ENCODE measurements at regions not wholly inside any gene's neighbourhood (a gene's known extent, or its start where the extent isn't known, plus 50 kb on each side); places are given as distances from the start of the nearest gene placed in this dataset.
A peak's percentile ranks its signal among the peaks of the same experiment; 100 is the strongest.
"Not testable (repeated sequence)": the region's sequence is repeated elsewhere in the genome, so short reads cannot be mapped to it uniquely, and the experiment has no call there.

- DNase-seq (ENCODE audit: low read depth, low spot score), result no peak
Measured at GRCh38 chr6:106849676-106850332, 124.7 kb downstream of the CD24 start.

- no peak for DNase-seq (ENCODE audit: low read depth, low spot score)
Measured at GRCh38 chr6:106849120-106849519, 125.4 kb downstream of the CD24 start.

GRCh38 chr6:106847116-106847515 lies 127.4 kb downstream of the CD24 start:
- DNase-seq (ENCODE audit: low read depth, low spot score), result no peak

- DNase-seq (ENCODE audit: low read depth, low spot score), result no peak
Measured at GRCh38 chr6:106844930-106845329, 129.6 kb downstream of the CD24 start.

GRCh38 chr6:106832766-106833510 lies 141.6 kb downstream of the CD24 start:
- DNase-seq (ENCODE audit: low read depth, low spot score), result peak; percentile 10

- DNase-seq (ENCODE audit: low read depth, low spot score), result no peak
Measured at GRCh38 chr6:106830930-106831329, 143.6 kb downstream of the CD24 start.

- peak; percentile 29 for DNase-seq (ENCODE audit: low read depth, low spot score)
Measured at GRCh38 chr6:106829451-106829850, 145.1 kb downstream of the CD24 start.

GRCh38 chr6:106827081-106827480 lies 147.4 kb downstream of the CD24 start:
- no peak for DNase-seq (ENCODE audit: low read depth, low spot score)

- DNase-seq (ENCODE audit: low read depth, low spot score), result no peak
Measured at GRCh38 chr6:106825156-106825555, 149.4 kb downstream of the CD24 start.

GRCh38 chr6:106823732-106824351 lies 150.7 kb downstream of the CD24 start:
- DNase-seq (ENCODE audit: low read depth, low spot score), result peak; percentile 84

GRCh38 chr6:106823058-106823457 lies 151.5 kb downstream of the CD24 start:
- no peak for DNase-seq (ENCODE audit: low read depth, low spot score)

- DNase-seq (ENCODE audit: low read depth, low spot score), result peak; percentile 76
Measured at GRCh38 chr6:106820412-106820852, 154.1 kb downstream of the CD24 start.

- no peak for DNase-seq (ENCODE audit: low read depth, low spot score)
Measured at GRCh38 chr6:106811088-106811686, 163.3 kb downstream of the CD24 start.

GRCh38 chr6:106808758-106809157 lies 165.8 kb downstream of the CD24 start:
- no peak for DNase-seq (ENCODE audit: low read depth, low spot score)

- no peak for DNase-seq (ENCODE audit: low read depth, low spot score)
Measured at GRCh38 chr6:106807947-106808611, 166.4 kb downstream of the CD24 start.

- not testable (repeated sequence) for DNase-seq (ENCODE audit: low read depth, low spot score)
Measured at GRCh38 chr6:106806253-106806652, 168.3 kb downstream of the CD24 start.

- DNase-seq (ENCODE audit: low read depth, low spot score), result no peak
Measured at GRCh38 chr6:106805771-106806170, 168.8 kb downstream of the CD24 start.

GRCh38 chr6:106804346-106805335 lies 169.9 kb downstream of the CD24 start:
- peak; percentile 71 for DNase-seq (ENCODE audit: low read depth, low spot score)

- DNase-seq (ENCODE audit: low read depth, low spot score), result no peak
Measured at GRCh38 chr6:106803188-106803587, 171.3 kb downstream of the CD24 start.

GRCh38 chr6:106802139-106802538 lies 172.4 kb downstream of the CD24 start:
- DNase-seq (ENCODE audit: low read depth, low spot score), result no peak

GRCh38 chr6:106801256-106801655 lies 171.9 kb downstream of the QRSL1 start:
- no peak for DNase-seq (ENCODE audit: low read depth, low spot score)

All from ELF-1 (cell line).